Endothelial cell of umbilical vein (primary cell): ENCODE measurements at regions not wholly inside any gene's neighbourhood (a gene's known extent, or its start where the extent isn't known, plus 50 kb on each side); places are given as distances from the start of the nearest gene placed in this dataset.

Experiments used
- BruUV-seq: library from RNA; stranded (reverse); fragments of 400-500 nt; replicated peaks from 2 replicates; lab custom pipeline; 2021; lab: Mats Ljungman, UMichigan
- CTCF ChIA-PET: fragments of 300-600, 350-600 bp; sonication (Branson Sonifier 250); formaldehyde crosslinking; loops from one replicate; lab custom pipeline; 2021; ENCODE audit warnings: antibody characterized with exemption, inconsistent platforms; lab: Charles Lee
- POLR2A ChIA-PET: fragments of 300-600, 350-600 bp; sonication (Branson Sonifier 250); formaldehyde crosslinking; loops from one replicate; lab custom pipeline; 2021; ENCODE audit warnings: antibody characterized with exemption, inconsistent platforms; lab: Charles Lee
- DNase-seq: peaks from one replicate; pipeline ENCODE4 v3.0.0-alpha.2; 2011; ENCODE audit warnings: low read depth, low spot score
- FAIRE-seq: peaks from 2 replicates; lab custom pipeline; 2011; peaks lifted over from hg19 to GRCh38; lab: Jason Lieb, UNC
- H2AFZ ChIP-seq: 2 replicates; pipeline ENCODE4 v1.6.0; 2012; ENCODE audit warnings: low read depth, low read length, control low read depth, inconsistent platforms
- H3K27ac ChIP-seq: 2 replicates; pipeline ENCODE4 v1.5.1; 2011; ENCODE audit warnings: low read depth, mild to moderate bottlenecking, control low read depth, low read length, moderate library complexity; ENCODE audit not compliant: insufficient read depth
- H3K27me3 ChIP-seq, 2 experiments: 2 replicates each; pipeline versions ENCODE4 v1.6.0 to v1.6.1; 2011; ENCODE audit warnings: low read length in 2 of 2, mixed read lengths in 1 of 2; ENCODE audit not compliant: control insufficient read depth in 2 of 2, insufficient read depth in 2 of 2
- H3K36me3 ChIP-seq, 2 experiments: 2 replicates in 1 of 2; 3 replicates in 1 of 2; pipeline ENCODE4 v1.5.1; 2011; ENCODE audit warnings: low read length in 2 of 2, mild to moderate bottlenecking in 1 of 2, moderate library complexity in 1 of 2; ENCODE audit not compliant: control insufficient read depth in 2 of 2, insufficient read depth in 2 of 2; ENCODE audit errors: extremely low read depth in 1 of 2
- H3K4me1 ChIP-seq: 3 replicates; pipeline ENCODE4 v1.5.1; 2011; ENCODE audit warnings: mild to moderate bottlenecking, low read length; ENCODE audit not compliant: control insufficient read depth, insufficient read depth; ENCODE audit errors: extremely low read depth
- H3K4me2 ChIP-seq: 2 replicates; pipeline ENCODE4 v1.6.1; 2011; ENCODE audit warnings: low read length, control low read depth, mixed read lengths; ENCODE audit not compliant: insufficient read depth
- H3K4me3 ChIP-seq, 3 experiments: fragments of 200-600 bp in 1 of 3; sonication (generic), shearing (Covaris generic) in 1 of 3; replicated peaks in 1 of 3; 2 replicates each; pipeline ENCODE4 v1.5.1; 2011 to 2016; ENCODE audit warnings: control low read depth in 3 of 3, low read length in 3 of 3, mild to moderate bottlenecking in 2 of 3, inconsistent platforms in 1 of 3, low read depth in 1 of 3, moderate library complexity in 1 of 3; ENCODE audit not compliant: insufficient read depth in 1 of 3
- H3K79me2 ChIP-seq: 2 replicates; pipeline ENCODE4 v1.6.0; 2012; ENCODE audit warnings: low read length, inconsistent platforms; ENCODE audit not compliant: control insufficient read depth, insufficient read depth
- H3K9ac ChIP-seq: replicated peaks from 2 replicates; pipeline ENCODE3; 2011; ENCODE audit warnings: low read length, control low read depth; ENCODE audit not compliant: insufficient read depth; ENCODE audit errors: extremely low read depth
- H3K9me1 ChIP-seq: replicated peaks from 3 replicates; pipeline ENCODE4 v1.6.0; 2011; ENCODE audit warnings: mild to moderate bottlenecking, low read length; ENCODE audit not compliant: control insufficient read depth, insufficient read depth; ENCODE audit errors: extremely low read depth
- H3K9me3 ChIP-seq: replicated peaks from 2 replicates; pipeline ENCODE4 v1.5.1; 2012; ENCODE audit warnings: low read length, inconsistent platforms; ENCODE audit not compliant: control insufficient read depth, insufficient read depth
- H4K20me1 ChIP-seq: replicated peaks from 2 replicates; pipeline ENCODE3; 2011; ENCODE audit warnings: mild to moderate bottlenecking, low read length; ENCODE audit not compliant: control insufficient read depth, insufficient read depth; ENCODE audit errors: extremely low read depth
- CTCF ChIP-seq, 2 donors: IDR thresholded peaks; 1 replicate in 1 of 2; 2 replicates in 1 of 2; pipeline ENCODE4 v1.5.1; 2011; ENCODE audit warnings: low read length in 2 of 2, mild to moderate bottlenecking in 2 of 2, moderate library complexity in 2 of 2, control low read depth in 1 of 2, inconsistent platforms in 1 of 2, low read depth in 1 of 2; ENCODE audit not compliant: insufficient read depth in 1 of 2; ENCODE audit errors: extremely low read depth in 1 of 2
- EZH2 ChIP-seq: IDR thresholded peaks from 2 replicates; pipeline ENCODE4 v1.6.1; 2012; ENCODE audit warnings: borderline replicate concordance, low read depth, mild to moderate bottlenecking, moderate library complexity, low read length, inconsistent platforms; ENCODE audit not compliant: severe bottlenecking
- FOS ChIP-seq: IDR thresholded peaks from 2 replicates; pipeline ENCODE4 v1.6.1; 2011; ENCODE audit warnings: mild to moderate bottlenecking, low read length, moderate library complexity, borderline replicate concordance; ENCODE audit not compliant: insufficient read depth
- GATA2 ChIP-seq: IDR thresholded peaks from 2 replicates; pipeline ENCODE4 v1.7.0; 2011; ENCODE audit warnings: low read depth, mild to moderate bottlenecking, moderate library complexity, mixed read lengths, low read length; ENCODE audit not compliant: insufficient read length, insufficient read depth
- MAX ChIP-seq: IDR thresholded peaks from 2 replicates; pipeline ENCODE4 v1.6.1; 2011; ENCODE audit not compliant: insufficient read depth, insufficient read length
- dilution Hi-C: fragments of 300-500 bp; cut with MboI; formaldehyde crosslinking; loops from one replicate; pipeline ENCODE4 v1.15.0; 2019; ENCODE audit warnings: low sequenced_read_pairs; ENCODE audit not compliant: extremely low pct_ligation_motif_present
- intact Hi-C: fragments of 100-400 bp; cut with micrococcal nuclease; formaldehyde crosslinking; loops from one replicate; pipeline ENCODE4 v1.10.0; 2022

GRCh38 chr18:22469061-22469734, 51.5 kb upstream of the CTAGE1 start:
- DNase-seq (peak; percentile 69), FAIRE-seq (peak; percentile 88)
- Histone ChIP-seq H4K20me1 (no peaks in the 10 kb centered on the region), H3K4me2 (peak overlapping the region; percentile 69), H3K9me3 (no peaks in the 10 kb centered on the region), H3K79me2 (no peaks in the 10 kb centered on the region), H3K9me1 (no peaks in the 10 kb centered on the region), H3K9ac (peak overlapping the region; percentile 91), H3K4me1 (peaks cover 63% of the 10 kb centered on the region), H3K4me3 (no peak overlapping the region), H3K27me3 (no peaks in the 10 kb centered on the region), H3K36me3 (no peaks in the 10 kb centered on the region), H2AFZ (no peak overlapping the region), H3K27ac (peak overlapping the region; percentile 97)
- ChIA-PET POLR2A (no interaction called here), CTCF (interaction anchor here (1.0 to 2.5 kb wide), 3 partner anchors 14 to 94 kb away, joined by 3 to 11 read pairs (median 4); no protein-coding TSS in a partner anchor)
- BruUV-seq = no TSS peak
- dilution Hi-C loops = no loop called here
- TF ChIP-seq FOS = no peak
- TF ChIP-seq EZH2 = no peak
- peak; percentile 33 for TF ChIP-seq GATA2
- no peak for TF ChIP-seq CTCF (IDR thresholded peaks at IDR 0.05; ENCODE audit: extremely low read depth in 1 of 2, insufficient read depth in 1 of 2, low read depth in 1 of 2, low read length in 2 of 2)
- intact Hi-C loops = loop anchor here (1.0 to 2.0 kb wide), 2 partner anchors 278 to 294 kb away; no protein-coding TSS in a partner anchor

- ChIA-PET CTCF (interaction anchor here (1.0 to 2.5 kb wide), 3 partner anchors 12 to 17 kb away, joined by 3 to 11 read pairs (median 3); no protein-coding TSS in a partner anchor), POLR2A (no interaction called here)
- Histone ChIP-seq H3K27me3 (no peaks in the 10 kb centered on the region), H4K20me1 (no peaks in the 10 kb centered on the region), H3K4me3 (no peak overlapping the region), H3K4me1 (peaks cover 63% of the 10 kb centered on the region), H2AFZ (peak overlapping the region; percentile 24), H3K9me3 (no peaks in the 10 kb centered on the region), H3K4me2 (peak overlapping the region; percentile 69), H3K9ac (peak overlapping the region; percentile 91), H3K27ac (peak overlapping the region; percentile 97), H3K36me3 (no peaks in the 10 kb centered on the region), H3K9me1 (no peaks in the 10 kb centered on the region), H3K79me2 (no peaks in the 10 kb centered on the region)
- BruUV-seq = no TSS peak
- dilution Hi-C loops = no loop called here
- intact Hi-C loops = loop anchor here (1.0 to 10.0 kb wide), 9 partner anchors 25 to 301 kb away; partner anchors contain the start of gene GATA6
- no peak for TF ChIP-seq MAX
- DNase-seq = peak; percentile 74
- FAIRE-seq = no peak
These were observed 52.2 kb upstream of the CTAGE1 start for GRCh38 chr18:22469926-22470247.
